ENCODE measurements at regions not wholly inside any gene's neighbourhood (a gene's known extent, or its start where the extent isn't known, plus 50 kb on each side); places are given as distances from the start of the nearest gene placed in this dataset.
"Not testable (repeated sequence)": the region's sequence is repeated elsewhere in the genome, so short reads cannot be mapped to it uniquely, and the experiment has no call there.

- H3K4me3 ChIP-seq = no peak overlapping the region
- TF ChIP-seq, protein P1, sequence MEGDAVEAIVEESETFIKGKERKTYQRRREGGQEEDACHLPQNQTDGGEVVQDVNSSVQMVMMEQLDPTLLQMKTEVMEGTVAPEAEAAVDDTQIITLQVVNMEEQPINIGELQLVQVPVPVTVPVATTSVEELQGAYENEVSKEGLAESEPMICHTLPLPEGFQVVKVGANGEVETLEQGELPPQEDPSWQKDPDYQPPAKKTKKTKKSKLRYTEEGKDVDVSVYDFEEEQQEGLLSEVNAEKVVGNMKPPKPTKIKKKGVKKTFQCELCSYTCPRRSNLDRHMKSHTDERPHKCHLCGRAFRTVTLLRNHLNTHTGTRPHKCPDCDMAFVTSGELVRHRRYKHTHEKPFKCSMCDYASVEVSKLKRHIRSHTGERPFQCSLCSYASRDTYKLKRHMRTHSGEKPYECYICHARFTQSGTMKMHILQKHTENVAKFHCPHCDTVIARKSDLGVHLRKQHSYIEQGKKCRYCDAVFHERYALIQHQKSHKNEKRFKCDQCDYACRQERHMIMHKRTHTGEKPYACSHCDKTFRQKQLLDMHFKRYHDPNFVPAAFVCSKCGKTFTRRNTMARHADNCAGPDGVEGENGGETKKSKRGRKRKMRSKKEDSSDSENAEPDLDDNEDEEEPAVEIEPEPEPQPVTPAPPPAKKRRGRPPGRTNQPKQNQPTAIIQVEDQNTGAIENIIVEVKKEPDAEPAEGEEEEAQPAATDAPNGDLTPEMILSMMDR (IDR thresholded peaks at IDR 0.05) = no peak
- WGBS, 2 donors = 53 to 70% methylated on average over 6 of the region's 6 CpGs
- H3K36me3 ChIP-seq = no peaks in the 10 kb centered on the region
- intact Hi-C loops (cut with DNase I) = no loop called here
- H3K9me3 ChIP-seq = no peaks in the 10 kb centered on the region
- no peak for ATAC-seq
- DNase-seq = no peak
- FAIRE-seq = no peak
- no peaks in the 10 kb centered on the region for H3K4me1 ChIP-seq
- H3K27me3 ChIP-seq = peaks cover 0 to 7% (median 0%) of the 10 kb centered on the region in 4 donors
- H3K27ac ChIP-seq = no peak overlapping the region
Measured at GRCh38 chr14:106631879-106632278, 1105.5 kb downstream of the TMEM121 start.

DNA sequence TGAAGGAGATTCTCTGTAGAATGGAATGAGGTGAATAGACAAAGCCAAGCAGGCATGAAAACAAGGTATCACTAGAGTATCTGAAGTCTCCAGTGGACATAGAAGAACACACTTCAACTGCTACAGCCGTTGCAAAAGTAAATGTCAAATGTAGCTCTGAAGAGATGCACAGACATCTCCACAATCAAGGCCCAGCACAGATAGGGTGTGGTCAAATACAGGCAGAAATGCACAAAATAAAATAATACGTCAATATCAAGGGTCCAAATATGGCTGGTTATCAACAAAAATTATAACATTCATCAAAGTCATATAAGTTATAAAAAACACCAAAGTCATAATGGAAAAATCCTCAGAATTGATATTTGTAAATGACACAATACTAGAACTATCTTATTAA lies 1107.3 kb downstream of the TMEM121 start:
- no peaks in the 10 kb centered on the region for H3K36me3 ChIP-seq
- intact Hi-C loops (cut with DNase I) = no loop called here
- DNase-seq (no peak), FAIRE-seq (no peak), ATAC-seq (no peak)
- TF ChIP-seq, protein P1 (IDR thresholded peaks at IDR 0.05) = no peak
- 45 to 55% methylated on average over 2 of the region's 2 CpGs for WGBS, 2 donors
- H3K27ac ChIP-seq = no peak overlapping the region
- H3K4me1 ChIP-seq = no peaks in the 10 kb centered on the region
- no peaks in the 10 kb centered on the region for H3K9me3 ChIP-seq
- no peak overlapping the region for H3K4me3 ChIP-seq
- peaks cover 0 to 7% (median 0%) of the 10 kb centered on the region in 4 donors for H3K27me3 ChIP-seq

GRCh38 chr14:106635569-106635968 lies 1109.2 kb downstream of the TMEM121 start:
- WGBS, 2 donors = 23 to 27% methylated on average over 4 of the region's 4 CpGs
- Histone ChIP-seq H3K36me3 (no peaks in the 10 kb centered on the region), H3K9me3 (no peaks in the 10 kb centered on the region), H3K4me1 (no peaks in the 10 kb centered on the region), H3K27ac (no peak overlapping the region), H3K4me3 (no peak overlapping the region), H3K27me3 (peaks cover 0 to 7% (median 0%) of the 10 kb centered on the region in 4 donors)
- TF ChIP-seq, protein P1 (IDR thresholded peaks at IDR 0.05) = no peak
- intact Hi-C loops (cut with DNase I) = no loop called here
- DNase-seq = no peak
- no peak for ATAC-seq
- FAIRE-seq = no peak

DNA sequence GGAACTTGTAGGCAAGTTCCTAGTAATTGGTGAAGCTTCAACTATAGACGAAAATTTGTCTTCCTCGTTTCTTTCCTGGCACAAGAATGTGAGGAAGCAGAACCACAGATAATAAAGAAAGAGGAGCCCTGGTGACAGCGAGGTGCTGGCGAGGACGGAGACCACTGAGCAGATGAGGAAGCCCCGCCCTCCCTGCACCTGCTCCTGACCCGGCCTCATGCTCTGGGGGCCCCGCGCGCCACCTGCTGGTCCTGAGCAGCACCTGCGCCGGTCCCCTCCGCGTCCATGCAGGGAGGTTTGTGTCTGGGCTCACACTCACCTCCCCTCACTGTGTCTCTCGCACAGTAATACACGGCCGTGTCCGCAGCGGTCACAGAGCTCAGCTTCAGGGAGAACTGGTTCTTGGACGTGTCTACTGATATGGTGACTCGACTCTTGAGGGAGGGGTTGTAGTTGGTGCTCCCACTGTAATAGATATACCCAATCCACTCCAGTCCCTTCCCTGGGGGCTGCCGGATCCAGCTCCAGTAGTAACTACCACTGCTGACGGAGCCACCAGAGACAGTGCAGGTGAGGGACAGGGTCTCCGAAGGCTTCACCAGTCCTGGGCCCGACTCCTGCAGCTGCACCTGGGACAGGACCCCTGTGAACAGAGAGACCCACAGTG lies 1112.5 kb downstream of the TMEM121 start:
- TF ChIP-seq, protein P1 (IDR thresholded peaks at IDR 0.05) = peak in 1 of 4 donors; percentile 10
- WGBS, 2 donors = 48 to 53% methylated on average over 7 to 18 of the region's 25 CpGs
- H3K27me3 ChIP-seq; H3K36me3 ChIP-seq; FAIRE-seq; H3K4me3 ChIP-seq; H3K27ac ChIP-seq; ATAC-seq; H3K9me3 ChIP-seq; H3K4me1 ChIP-seq; intact Hi-C loops (cut with DNase I): not testable (repeated sequence)
- DNase-seq = peak in 1 of 6 donors; percentile 63

- no peak for DNase-seq
- ATAC-seq = peak in 3 of 4 donors; percentile 42 to 59 (median 55)
- FAIRE-seq = no peak
- TF ChIP-seq, protein P1 (IDR thresholded peaks at IDR 0.05) = no peak
- Histone ChIP-seq H3K4me3 (no peak overlapping the region), H3K4me1 (no peaks in the 10 kb centered on the region), H3K36me3 (no peaks in the 10 kb centered on the region), H3K9me3 (no peaks in the 10 kb centered on the region), H3K27me3 (no peaks in the 10 kb centered on the region), H3K27ac (no peak overlapping the region)
- intact Hi-C loops (cut with DNase I) = no loop called here
- WGBS, 2 donors = 19 to 25% methylated on average over 7 of the region's 7 CpGs
Measured at GRCh38 chr14:106642090-106642489, 1115.7 kb downstream of the TMEM121 start.

GRCh38 chr14:106642971-106643370 lies 1116.6 kb downstream of the TMEM121 start:
- H3K9me3 ChIP-seq; FAIRE-seq; intact Hi-C loops (cut with DNase I); ATAC-seq; DNase-seq; H3K27ac ChIP-seq; H3K4me3 ChIP-seq; H3K36me3 ChIP-seq; H3K27me3 ChIP-seq; H3K4me1 ChIP-seq: not testable (repeated sequence)
- 40 to 70% methylated on average over 5 to 6 of the region's 6 CpGs for WGBS, 2 donors

DNA sequence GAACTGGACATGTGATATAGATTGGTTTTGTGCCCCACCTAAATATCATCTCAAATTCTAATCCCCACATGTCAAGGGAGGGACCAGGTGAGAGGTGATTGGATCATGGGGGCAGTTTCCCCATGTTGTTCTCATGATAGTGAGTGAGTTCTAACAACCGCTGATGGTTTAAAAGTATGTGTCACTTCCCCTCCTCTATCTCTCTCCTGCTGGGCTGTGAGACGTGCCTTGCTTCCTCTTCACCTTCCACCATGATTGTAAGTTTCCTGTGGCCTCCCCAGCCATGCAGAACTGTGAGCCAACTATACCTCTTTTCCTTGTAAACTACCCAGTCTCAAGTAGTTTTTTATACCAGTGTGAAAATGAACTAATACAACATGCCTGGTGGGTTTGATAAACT lies 1122.5 kb downstream of the TMEM121 start:
- ATAC-seq; H3K36me3 ChIP-seq; H3K4me1 ChIP-seq; H3K27ac ChIP-seq; H3K4me3 ChIP-seq; FAIRE-seq; DNase-seq; H3K9me3 ChIP-seq; H3K27me3 ChIP-seq; intact Hi-C loops (cut with DNase I): not testable (repeated sequence)
- 24 to 28% methylated on average over 2 of the region's 2 CpGs for WGBS, 2 donors
